SW 1271 (cell line): ENCODE measurements at regions not wholly inside any gene's neighbourhood (a gene's known extent, or its start where the extent isn't known, plus 50 kb on each side); places are given as distances from the start of the nearest gene placed in this dataset.

Experiments
- DNase-seq, 2 experiments: peaks; one replicate each; lab custom pipeline; 2025; lab: John Stamatoyannopoulos, UW

GRCh38 chr5:6806668-6807067 lies 93.4 kb downstream of the TENT4A start:
- no peak for DNase-seq

DNA sequence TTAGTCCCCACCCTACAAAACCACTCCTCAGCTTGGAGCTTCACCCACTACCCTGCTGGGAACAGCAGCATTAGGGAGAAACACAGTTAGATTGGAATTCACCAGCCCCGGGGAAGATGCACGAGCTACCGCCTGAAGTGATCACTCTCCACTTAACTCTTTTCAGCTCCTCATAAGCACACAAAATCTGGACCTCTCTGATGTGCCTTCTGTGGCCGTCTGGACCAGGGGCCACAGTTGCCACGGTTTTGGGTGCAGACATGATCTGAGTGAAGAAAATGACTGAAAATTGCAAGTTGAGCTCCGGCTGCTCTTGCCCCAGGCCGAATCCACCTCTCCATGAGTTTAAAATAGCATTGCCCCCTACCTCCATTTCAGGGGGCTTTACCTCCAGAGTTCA lies 95.2 kb downstream of the TENT4A start:
- DNase-seq, result no peak

- no peak for DNase-seq
Measured at GRCh38 chr5:6810641-6811405, 97.6 kb downstream of the TENT4A start.

DNA sequence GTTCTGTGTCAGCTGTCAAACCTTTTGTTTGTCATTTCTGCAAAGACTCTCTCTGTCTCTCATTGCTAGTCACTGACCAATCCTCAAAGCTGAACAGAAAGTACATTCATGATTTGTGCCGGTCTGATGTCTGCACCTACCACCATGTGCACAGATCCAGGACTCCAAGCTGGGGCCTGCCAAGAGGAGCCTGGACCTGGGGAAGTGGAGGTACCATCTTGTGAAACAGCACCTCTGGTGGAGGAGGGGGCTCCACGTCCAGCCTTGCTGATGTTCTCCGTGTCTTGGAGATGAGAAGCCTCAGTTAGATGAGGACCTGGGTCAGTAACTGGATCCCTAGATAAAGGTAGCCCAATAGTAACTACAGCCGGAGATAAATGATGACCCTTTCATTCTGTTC lies 98.9 kb downstream of the TENT4A start:
- DNase-seq, result no peak

GRCh38 chr5:6812800-6813731 lies 99.8 kb downstream of the TENT4A start:
- DNase-seq, result no peak

DNA sequence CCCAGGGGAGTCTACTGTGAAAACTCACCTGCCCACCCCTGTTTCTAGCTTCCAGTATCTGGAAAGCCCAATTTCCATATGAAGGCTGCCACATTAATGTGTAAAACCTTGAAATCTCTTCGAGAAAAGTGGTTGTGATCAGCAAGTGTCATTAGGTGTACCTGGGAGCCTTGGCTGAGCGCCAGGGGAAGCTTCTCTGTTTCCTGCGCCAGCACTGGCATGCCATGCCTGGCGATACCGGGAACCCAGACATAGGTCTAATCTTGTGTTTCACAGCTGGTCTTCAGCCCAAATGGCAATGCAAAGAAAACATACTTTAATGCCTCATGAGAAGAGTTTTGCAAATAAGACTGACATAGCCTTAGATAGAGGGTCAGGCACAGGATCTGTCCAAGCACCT lies 101.6 kb downstream of the TENT4A start:
- DNase-seq, result no peak

DNA sequence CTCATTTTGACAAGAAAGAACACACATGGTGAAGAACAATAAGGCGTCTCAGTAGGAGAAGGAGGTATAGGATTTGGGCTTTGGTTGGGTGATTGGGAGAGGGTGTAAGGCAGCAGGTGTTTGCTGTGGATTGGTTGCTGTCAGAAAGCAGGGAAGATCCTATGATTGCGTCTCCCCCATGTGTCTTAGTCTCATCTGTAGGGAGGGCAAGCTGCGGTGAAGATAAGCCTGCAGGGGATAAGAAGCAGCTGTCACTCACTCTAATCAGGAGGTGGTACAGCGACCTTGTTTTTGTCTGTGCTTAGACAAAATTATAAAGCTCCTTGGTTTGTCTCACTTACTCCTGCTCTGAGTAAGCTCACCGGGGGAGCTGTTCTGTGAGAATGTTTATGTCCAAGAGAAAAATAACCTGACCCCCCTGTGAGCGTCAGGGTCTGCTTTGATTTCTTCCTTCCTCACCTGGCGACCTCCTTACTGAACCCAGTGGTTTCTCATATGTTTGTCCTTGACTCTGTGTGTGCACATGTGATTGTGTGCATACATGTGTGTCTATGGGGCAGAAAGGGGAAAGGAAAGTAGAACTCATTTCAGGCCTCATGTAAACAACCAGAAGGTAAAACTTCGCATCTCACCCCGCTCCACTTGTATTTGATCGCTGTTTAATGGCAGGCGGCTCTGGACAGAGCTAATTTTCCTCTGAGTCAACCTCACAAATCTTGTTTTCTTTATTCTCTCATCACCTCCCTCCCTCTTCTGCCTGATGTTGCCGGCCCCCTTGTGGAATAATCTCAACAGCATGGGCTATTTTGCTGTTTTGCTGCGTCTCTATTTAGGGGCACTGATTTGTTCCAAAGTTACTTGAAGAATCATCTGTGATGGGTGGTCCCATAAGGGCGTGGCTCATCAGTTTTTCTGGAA lies 105.6 kb downstream of the TENT4A start:
- DNase-seq, result no peak

- DNase-seq, result no peak
Measured at GRCh38 chr5:6819521-6819920, 106.3 kb downstream of the TENT4A start.

DNA sequence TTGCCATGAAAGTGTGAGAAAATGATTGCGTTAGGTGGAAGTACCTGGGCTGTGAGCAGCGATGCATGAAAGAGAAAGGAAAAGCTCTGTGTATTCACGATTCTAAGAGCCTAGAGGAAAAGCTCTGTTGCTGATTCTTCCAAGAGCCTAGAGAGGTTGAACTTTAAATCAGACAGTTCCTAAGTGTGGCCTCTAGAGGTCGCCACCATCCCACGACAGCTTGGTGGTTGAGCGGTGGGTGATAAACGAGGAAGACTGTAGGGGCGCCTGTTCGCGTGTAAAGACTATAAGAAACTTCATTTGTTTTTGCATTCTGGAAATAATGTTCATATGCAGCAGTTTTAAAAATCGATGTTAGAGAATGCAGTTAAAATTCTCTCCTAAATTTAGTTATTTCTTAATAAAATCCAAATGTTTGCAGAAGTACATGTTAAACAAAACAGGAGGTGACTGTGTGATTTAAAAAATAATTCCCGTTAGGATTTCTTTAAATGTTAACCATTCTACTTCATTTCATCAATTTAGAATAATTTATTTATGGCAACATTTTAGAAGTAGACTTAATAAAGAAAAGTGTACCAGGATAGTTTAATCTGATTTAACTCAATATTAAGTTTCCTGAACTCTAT lies 107.7 kb downstream of the TENT4A start:
- DNase-seq, result peak in 1 of 2 experiments; percentile 23

GRCh38 chr5:6822068-6822467 lies 108.8 kb downstream of the TENT4A start:
- no peak for DNase-seq

DNA sequence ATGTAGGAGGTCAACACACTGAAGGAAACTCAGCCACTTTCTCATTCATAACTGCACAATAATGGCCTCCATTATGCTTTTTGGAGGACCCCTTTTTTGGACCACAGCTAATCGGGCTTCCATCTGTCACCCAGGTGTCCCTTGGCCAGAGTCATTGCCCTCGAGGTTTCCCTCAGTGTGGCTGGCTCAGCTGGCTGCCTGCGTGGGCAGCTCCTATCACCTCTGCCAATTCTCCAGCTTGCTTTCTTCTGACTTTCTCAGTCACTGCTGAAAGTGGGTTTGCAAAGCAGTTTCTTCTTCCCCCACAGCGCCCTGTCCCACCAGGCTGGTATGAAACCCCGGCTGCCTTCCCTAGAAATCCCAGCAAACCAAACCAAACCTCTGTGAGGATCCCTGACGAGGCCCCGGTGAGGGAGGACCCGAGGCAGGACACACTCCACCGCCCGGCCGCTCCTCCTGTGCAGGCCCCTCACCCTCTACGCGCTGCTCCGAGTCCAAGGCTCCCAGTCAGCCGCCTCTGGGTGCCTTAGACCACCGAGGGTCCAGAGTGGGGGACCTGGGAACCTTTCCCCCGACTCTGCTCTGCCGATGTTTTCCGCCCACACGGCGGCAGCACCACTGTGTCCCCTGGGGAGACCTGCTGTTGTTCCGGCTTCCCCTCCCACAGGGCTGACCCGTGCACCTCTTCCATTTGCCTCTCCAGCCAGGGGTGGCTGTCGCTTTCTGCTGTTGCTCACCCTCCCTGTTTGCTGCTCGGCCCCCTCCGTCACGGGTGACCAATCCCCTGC lies 109.5 kb downstream of the TENT4A start:
- no peak for DNase-seq

GRCh38 chr5:6823996-6824395 lies 110.8 kb downstream of the TENT4A start:
- DNase-seq, result no peak

DNA sequence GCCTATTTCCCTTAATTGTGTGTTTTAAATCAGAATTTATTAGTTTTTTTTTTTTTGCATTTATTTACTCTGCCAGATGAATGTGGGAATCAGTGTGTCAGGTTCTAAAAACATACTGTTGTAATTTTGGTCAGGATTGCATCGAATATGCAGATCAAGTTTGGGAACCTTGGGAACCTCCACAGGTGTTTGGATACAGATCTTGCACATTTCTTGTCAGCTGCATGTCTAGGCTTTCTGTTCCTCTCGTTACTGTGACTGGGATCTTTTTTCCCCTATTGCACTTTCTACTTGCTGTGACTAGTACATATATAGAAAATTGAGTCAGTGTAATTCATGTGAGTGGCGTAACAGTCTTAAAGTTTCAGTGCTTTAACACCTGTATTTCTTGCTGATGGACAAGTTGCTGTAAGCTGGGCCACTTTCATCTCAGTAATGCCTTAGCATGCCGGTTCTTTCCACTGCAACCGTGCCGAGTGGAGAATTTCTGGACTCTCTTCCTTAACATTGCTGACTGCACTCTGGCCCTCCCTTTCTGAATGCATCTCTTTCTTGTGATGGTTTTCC lies 112.5 kb downstream of the TENT4A start:
- no peak for DNase-seq

- DNase-seq, result no peak
Measured at GRCh38 chr5:6826756-6827155, 113.5 kb downstream of the TENT4A start.

DNA sequence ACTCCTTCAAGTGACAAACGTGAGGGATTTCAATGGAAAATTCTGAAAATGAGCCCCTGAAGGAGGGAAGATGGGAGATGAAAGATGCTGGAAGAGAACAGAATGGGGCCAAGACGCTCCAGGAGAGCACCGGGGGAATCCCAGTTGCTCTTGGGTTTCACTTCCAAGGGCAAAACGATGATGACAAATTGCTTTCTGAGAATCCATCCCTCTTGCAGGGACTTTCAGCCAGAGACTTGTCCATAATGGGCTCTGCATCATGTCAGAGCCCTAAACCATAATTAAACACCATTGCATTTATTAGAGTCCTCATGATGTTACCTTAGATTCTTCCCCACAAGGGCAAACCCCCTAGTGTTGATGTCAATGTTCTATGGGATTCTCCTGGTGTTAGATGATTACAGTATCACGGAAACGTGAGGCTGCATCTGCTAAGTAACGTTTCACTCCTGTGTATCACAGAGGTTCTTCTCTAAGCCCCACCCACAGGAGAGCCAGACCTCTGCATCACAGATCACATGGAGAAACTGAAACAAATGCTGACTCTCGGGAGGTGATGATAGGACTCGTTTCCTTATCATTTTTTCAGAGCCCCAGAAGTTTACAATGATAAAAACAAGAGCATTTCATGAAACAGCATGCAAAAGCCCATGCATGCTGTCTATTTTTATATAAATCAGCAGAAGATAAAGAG lies 114.4 kb downstream of the TENT4A start:
- DNase-seq, result no peak

DNA sequence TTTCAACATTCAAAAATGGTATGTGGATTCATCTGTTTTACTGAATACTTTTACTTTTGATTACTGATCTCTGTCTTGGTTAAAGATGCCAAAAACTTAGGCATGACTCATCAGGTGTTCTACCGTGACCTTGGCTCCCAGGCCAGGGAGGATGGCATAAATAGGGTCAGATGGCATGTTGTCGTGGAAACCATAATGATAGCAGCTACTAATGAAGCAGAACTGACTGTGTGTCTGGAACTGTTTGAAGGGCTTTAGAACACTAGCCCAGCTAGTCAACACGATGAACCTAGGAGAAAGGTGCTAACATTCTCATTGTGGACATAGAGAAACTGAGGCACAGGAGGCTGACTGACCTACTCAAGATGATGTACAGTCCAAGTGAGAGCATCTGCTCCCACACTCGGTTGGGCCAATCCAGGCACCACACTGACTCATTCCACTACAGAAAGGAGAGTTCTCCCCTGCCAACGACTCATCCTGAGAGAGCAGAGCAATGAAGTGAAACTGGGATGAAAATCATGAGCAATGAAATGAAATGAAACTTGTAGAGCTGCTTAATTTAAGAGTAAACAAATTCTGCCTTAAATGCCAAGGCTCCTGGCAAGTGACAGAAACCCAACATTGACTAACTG lies 116.0 kb downstream of the TENT4A start:
- DNase-seq, result no peak

- DNase-seq, result no peak
Measured at GRCh38 chr5:6830643-6831239, 117.5 kb downstream of the TENT4A start.

DNA sequence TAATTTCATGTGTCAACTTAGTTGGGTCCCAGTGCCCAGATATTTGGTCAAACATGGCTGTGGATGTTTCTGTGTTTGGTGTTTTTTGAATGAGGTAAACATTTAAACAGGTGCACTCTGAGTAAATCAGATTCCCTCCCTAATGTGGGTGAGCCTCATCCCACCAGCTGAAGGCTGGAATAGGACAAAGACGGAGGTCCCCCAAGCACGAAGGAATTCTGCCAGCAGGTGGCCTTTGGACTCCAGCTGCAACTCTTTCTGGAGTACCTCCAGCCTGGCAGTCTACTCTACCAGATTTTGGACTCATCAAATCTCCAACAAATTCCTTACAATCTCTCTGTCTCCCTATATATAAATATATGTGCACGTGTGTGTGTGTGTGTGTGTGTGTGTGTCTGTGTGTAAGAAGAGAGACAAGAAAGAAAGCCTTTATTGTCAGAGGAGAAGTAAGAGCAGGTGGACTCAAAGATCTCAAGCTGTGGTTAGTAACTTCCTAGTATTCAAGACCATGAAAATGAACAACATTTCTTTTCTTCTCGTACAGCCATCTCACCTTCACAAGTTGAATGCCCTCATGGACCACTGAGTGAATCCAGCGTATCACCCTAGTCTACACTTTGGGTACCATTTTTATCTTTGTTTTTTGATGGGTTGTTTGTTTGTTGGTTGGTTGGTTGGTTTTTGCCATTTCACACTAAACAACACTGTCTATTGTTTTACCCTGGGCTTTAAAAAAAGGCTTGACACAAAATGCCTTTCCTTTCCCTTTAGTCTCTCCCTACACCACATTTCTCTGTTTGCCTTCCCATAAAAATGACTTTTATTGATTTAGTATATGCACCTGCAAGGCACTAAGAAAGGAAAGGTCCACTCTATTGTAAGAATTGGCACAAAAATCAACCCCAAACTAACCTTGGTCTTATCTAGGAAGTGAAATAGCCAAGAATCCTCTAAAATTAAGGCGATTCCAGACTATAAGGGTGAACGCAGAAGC lies 118.7 kb downstream of the TENT4A start:
- DNase-seq, result no peak
